LHCN-M2 (cell line): ENCODE measurements at regions not wholly inside any gene's neighbourhood (a gene's known extent, or its start where the extent isn't known, plus 50 kb on each side); places are given as distances from the start of the nearest gene placed in this dataset.

Source experiments
- DNase-seq: peaks from one replicate; pipeline ENCODE4 v3.0.0-alpha.2; 2012; ENCODE audit warnings: low read depth

- no peak for DNase-seq
Measured at GRCh38 chr15:31974154-31974794, 56.0 kb upstream of the CHRNA7 start.

- DNase-seq = no peak
Measured at GRCh38 chr15:31974855-31975829, 55.2 kb upstream of the CHRNA7 start.

DNA sequence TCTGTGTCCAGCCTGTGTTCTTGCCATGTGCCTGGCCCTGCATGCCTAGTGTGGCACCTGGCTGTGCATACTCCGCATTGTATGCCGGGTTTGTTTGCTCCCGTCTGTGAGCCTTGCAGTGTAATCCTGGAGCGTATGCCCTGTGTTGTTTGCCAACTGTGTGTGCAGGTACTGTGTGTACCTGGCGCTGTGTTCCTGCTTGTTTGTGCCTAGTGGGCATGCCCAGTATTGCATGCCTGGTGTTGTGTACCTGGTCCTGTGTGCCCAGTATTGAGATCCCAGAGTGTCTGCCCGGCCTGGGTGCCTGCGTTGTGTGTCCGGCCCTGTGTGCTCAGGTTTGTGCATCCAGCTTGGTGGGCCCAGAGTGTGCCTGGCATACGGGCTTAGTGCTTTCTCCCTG, 54.5 kb upstream of the CHRNA7 start:
- DNase-seq = no peak

DNA sequence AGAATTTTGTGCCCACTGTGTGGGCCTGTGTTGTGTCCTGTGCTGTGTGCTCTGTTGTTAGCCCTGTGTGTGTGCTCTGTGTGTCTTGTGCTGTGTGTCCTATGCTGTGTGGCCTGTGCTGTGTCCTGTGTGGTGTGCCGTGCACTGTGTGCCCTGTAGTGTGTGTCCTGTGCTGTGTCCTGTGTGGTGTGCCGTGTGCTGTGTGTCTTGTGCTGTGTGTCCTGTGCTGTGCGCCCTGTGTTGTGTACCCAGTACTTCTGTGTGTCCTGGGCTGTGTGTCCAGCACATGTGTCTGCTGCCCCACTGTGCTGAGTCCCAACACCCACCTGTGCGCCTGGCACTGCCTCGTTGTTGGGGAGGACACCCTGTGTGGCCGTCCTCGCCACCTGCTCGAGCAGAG, 53.2 kb upstream of the CHRNA7 start:
- no peak for DNase-seq

DNA sequence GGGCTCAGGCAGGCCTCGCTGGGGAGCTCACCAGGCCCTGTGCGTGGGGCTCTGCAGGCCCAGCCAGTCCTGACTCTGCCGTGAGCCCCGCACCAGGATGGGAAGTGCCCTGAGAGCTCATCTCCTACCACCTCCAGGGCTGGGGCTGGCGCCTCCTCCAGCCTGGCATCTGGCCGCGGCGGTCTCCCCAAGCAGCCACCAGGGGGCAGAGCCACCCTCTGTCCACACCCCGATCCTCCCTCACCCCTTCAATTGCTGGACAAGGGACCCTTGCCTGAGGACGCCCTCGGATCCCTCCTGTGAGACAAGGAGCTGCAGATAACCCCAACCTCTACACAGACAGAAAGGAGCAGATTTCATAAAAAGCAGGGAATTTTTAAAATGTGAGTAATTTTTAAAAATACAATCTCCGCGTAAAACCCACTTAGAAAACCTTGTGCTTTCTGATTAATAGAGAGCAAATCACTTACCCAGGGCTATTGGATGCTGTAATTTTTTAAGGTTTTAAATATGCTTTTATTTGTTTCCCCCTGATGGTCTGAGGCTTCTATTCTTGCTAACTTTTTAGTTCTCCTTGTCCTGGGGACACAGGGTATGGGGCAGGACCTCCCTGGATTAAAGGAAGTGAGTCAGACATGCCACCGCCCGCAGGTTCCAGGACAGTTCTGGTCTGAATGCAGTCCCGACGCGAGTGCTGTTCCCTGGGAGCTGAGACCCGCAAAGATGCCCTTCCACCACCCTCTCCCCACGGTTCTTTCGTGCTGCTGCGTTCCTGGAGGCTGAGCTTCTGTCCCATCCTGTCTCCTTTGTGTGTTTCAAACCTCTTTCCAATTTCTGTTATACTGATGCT, 52.3 kb upstream of the CHRNA7 start:
- DNase-seq = no peak
